WTC11 (cell line): ENCODE measurements at regions not wholly inside any gene's neighbourhood (a gene's known extent, or its start where the extent isn't known, plus 50 kb on each side); places are given as distances from the start of the nearest gene placed in this dataset.

Source experiments
- SP1 ChIP-seq: sonication (generic); formaldehyde crosslinking; conservative IDR thresholded peaks from 2 replicates; pipeline ENCODE4 v1.8.1; 2022; ENCODE audit warnings: missing genetic modification reagents
- TF ChIP-seq, protein P1 (sequence below): fragments of 200-600 bp; IDR thresholded peaks from 2 replicates; pipeline ENCODE4 v1.8.0; 2022; ENCODE audit warnings: antibody characterized with exemption

DNA sequence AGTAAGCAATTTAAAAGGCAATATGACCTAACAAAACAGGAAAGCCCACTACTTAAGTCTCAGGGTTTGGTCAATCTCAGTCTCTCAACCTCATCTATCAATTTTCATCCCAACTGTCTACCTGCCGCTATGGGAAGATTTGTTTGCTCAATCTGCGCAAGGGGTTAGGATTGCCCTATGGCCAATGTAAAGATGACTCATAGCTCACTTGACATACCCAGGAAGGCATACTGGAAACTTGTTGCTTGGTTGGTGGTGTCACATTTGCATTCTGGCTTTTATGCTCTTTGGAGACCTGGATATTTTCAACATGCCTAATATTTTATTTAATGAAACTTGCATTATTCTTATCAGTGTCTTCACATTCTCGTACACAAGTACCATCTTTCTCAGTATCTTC is 78.1 kb upstream of the TMEM196 start:
- no peak for TF ChIP-seq SP1
- TF ChIP-seq, protein P1, sequence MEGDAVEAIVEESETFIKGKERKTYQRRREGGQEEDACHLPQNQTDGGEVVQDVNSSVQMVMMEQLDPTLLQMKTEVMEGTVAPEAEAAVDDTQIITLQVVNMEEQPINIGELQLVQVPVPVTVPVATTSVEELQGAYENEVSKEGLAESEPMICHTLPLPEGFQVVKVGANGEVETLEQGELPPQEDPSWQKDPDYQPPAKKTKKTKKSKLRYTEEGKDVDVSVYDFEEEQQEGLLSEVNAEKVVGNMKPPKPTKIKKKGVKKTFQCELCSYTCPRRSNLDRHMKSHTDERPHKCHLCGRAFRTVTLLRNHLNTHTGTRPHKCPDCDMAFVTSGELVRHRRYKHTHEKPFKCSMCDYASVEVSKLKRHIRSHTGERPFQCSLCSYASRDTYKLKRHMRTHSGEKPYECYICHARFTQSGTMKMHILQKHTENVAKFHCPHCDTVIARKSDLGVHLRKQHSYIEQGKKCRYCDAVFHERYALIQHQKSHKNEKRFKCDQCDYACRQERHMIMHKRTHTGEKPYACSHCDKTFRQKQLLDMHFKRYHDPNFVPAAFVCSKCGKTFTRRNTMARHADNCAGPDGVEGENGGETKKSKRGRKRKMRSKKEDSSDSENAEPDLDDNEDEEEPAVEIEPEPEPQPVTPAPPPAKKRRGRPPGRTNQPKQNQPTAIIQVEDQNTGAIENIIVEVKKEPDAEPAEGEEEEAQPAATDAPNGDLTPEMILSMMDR, result no peak
